Kidney glomerular epithelial cell (primary cell): ENCODE measurements at regions not wholly inside any gene's neighbourhood (a gene's known extent, or its start where the extent isn't known, plus 50 kb on each side); places are given as distances from the start of the nearest gene placed in this dataset.

ENCODE experiments used
- DNase-seq: peaks from one replicate; lab custom pipeline; 2025; lab: John Stamatoyannopoulos, UW

- DNase-seq = no peak
Observed at GRCh38 chr3:168307893-168308292, 212.2 kb upstream of the GOLIM4 start.

DNA sequence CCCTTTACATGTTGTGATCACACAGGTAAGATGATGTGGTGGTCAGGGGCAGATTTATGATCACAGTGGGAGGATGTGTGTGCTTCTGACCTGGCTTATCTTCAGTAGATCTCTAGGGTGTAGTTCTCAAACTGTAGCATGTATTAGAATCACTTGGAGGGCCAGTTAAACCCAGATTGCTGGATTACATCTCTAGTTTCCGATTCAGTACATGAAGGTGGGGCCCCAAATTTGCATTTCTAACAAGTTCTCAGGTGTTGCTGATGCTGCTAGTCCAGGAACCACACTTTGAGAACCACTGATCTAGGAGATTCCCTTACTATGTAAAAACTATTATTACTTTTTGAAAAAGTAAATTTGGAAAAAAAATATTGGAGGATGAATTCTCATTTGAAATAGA, 199.3 kb upstream of the GOLIM4 start:
- DNase-seq = no peak

GRCh38 chr3:168292296-168292695, 196.6 kb upstream of the GOLIM4 start:
- no peak for DNase-seq

DNA sequence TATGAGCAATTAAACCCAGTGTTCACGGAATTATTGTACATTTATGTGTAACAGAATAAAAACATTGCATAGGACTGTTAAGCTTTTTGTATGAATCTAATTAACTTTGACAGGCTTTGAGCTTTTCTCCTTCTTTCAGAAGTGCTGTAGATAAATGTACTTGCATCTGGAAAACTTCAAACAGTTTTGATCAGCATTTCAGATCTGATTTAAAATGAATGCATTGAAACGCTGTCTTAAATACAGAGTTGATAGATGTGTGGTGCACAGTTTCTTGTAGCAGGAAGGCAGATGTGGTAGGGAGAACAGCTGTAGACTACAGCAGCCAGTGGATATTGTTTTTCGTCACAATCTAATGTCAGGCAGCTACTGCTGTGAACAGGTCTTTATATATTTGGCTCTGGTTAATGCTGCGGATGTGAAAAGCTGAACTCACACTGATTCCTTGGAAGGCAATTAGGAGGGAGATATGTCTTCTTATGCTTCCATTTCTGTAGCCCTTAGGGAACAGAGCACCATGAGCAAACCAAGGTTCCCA, 193.8 kb upstream of the GOLIM4 start:
- DNase-seq = no peak

DNA sequence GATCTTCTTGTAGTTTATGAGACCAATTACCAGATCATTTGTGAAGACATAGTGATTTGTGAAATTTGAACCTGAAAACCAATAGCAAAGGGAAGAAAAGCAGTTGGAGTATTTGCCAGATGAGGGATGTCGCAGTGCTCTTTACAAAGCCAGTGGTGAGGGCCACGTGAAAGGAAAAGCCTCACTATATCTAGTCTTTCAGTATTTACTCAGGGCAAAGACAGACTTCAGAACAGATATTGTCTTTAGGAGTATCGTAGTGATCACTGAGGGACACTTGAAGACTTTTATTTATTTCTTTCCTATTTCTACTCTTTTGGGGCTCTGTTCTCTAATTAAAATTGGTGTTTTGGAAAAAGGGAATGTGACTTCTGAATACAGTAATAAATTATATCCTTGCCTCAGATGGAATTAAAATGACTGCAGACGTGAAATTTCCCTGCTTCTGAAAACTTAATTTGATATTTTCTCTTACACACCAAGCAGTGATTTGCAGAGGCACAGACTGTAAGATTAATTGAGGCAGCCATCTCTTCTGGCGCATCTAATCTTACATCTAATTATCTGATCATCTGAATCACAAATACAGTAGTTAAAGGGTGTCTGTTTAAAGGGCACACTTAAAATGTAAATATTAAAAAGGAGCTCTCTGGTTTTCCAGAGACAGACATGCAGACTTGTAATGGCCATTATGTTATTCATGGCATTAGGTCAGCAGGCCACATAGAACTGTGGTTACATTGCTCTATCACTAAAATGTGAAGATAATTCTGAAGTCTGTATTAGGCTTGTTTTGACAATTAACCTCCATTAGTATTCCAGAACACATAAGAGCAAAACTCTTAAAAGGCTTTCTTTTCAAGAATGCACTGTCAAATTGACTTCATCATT, 193.0 kb upstream of the GOLIM4 start:
- no peak for DNase-seq

- DNase-seq = no peak
Observed at GRCh38 chr3:168285506-168285905, 189.8 kb upstream of the GOLIM4 start.

DNA sequence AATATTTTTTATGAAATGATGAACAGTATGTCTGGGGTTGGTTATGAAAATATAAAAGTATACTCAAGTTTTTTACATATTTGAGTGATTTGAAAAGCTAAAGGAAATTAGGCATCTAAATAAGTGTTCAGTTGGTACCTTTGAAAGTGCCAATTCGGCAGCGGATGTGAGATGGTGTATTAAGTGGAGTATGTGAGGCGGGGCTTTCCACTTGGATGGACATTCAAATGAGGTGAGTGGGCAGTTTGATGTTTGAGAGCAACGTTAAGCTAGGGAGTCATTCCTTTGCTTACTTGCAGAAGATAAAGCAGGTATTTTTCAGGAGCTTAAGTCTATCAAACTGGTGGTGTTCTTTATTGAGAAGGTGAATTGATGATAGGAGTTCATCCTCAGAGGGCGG, 189.0 kb upstream of the GOLIM4 start:
- DNase-seq = no peak

GRCh38 chr3:168275662-168276061, 179.9 kb upstream of the GOLIM4 start:
- DNase-seq = no peak

DNA sequence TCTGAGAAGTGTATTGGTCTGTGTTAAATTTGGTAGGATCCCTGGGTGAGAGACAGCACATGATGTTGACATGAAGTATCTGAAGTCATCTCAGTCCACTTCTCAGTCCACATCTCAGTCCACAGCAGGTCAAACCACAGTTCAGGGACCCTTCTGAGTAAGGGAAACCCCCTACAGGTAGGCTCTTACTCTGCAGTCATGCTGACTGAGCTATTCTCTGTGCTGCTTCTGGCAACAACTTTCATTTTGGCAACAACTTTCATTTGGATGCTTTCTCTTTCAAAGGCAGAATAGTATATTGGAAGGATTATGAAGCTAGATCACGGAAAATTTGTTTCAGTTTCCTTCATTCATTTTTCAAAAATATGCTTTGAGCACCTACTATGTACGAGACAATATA, 178.2 kb upstream of the GOLIM4 start:
- DNase-seq = no peak

DNA sequence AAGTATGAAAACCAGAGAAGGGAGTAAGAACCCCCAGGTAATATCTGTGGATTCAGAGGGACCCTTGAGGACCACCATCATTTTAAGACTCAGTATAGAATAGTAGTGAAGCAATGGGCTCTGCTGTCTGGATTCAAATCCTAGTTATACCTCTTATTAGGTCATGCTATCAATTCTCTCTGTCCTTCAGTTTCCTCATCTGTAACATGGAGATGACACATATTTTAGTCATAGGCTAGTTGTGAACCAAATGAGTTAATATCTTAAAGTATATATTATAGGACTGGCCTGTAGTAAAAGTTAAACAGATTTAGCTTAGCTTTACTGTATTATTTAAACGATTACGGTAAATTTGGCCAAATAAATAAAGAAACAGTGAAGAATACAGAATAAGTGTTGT, 177.3 kb upstream of the GOLIM4 start:
- DNase-seq = no peak

DNA sequence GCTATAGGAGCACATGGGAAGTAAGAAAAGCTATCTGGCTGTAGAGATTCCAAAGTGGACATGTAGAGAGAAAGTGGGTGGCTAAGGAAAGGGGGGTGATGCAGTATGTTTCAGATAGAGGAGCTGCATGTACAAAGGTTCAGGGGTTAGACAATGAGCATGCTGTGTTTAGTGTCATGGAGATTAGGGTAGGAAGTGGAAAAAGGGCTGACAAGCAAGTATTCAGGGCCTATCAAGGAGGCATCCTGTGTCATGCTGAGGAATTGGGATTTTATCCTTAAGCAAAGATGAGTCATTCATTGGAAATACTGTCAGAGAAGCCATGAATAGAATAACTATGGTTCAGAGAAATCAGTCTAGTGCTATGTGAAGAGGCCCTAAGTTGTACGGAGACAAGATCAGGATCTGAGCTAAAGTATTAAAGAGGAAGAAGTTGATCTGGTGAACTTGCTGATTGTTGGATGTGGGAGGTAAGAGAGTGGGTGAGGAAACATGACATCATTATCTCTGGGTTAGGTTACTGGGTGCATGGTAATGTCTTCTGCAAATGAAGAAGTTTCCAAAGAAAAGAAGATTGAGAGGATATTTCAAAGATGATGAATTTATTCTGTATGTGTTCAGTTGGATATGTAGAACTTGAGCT, 176.7 kb upstream of the GOLIM4 start:
- no peak for DNase-seq

DNA sequence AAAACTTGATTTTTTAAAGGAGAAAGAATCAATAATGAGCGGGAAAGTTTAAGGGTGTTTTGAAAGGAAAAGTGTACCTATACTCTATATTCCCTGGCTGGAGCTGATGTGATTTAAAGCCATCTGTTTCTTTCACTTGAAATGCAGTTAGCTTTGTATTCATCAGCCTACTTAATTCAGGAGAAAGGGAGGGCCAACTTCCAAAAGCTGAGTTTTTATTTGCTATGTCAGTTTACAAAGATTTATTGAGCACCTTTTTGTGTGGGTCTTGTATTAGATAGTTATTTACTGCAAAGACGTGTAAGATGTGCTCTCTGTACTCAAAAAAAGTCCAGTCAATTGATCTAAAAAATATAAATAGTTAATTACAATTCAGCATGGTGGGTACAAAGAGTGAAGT, 176.2 kb upstream of the GOLIM4 start:
- no peak for DNase-seq

DNA sequence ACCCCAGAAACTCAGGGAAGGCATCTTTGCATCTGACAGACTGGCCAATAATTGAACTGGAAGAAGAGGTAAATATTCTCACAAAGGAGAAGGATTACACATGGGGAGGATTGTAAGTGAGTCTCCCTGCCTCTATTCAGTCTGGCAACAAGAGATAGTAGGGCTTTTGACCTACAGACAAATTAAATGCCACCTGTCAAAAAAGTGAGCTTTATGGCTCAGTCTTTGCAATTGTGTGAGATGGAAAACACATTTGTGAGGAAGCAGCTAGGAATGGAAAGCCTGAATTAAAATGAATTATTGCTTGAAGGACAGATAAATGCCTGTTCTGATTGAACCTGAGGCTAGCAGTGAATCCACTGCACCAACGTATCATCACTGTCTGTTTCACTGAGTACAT, 173.3 kb upstream of the GOLIM4 start:
- DNase-seq = no peak

DNA sequence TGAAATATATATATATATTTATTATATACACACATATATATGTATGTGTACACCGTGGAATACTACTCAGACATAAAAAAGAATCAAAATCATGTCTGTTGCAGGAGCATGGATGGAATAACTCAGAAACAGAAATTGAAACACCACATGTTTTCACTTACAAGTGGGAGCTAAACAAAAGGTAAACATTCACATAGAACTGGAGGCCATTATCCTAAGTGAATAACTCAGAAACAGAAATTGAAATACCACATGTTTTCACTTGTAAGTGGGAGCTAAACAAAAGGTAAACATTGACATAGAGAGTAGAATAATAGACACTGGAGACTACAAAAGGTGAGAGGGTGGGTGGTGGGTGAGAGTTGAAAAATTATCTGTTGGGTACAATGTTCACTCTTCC, 171.5 kb upstream of the GOLIM4 start:
- no peak for DNase-seq

DNA sequence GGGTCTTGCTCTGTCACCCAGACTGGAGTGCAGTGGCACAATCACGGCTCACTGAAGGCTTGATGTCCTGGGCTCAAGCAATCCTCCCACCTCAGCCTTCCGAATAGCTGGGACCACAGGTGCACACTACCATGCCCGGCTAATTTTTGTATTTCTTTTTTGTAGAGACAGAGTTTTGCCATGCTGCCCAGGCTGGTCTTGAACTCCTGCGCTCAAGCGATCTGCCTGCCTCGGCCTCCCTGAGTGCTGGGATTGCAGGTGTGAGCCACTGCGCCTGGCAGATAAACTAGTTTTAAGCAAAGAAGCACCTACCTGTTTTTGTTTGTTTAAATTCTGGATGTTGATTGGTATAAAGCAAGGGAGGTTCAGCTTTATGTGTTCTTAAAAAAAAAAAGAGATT, 170.6 kb upstream of the GOLIM4 start:
- DNase-seq = no peak

DNA sequence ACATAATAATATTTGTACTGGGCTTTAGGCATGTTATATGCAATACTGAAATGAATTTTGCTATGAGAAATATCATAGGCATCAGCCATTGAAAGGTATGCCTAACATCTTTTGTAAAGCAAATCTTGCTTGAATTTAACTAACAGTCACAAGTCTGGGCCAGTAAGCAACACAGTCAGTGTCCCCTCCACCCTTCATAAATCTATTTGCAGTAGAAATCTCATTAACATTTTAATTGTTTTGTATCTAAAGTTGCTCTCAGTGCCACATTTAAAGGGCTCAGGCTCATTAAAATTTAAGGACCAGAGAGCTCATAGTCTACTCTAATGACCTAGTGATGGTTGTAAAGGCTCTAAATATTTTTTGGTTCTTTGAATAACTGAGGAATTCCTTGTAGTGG, 167.2 kb upstream of the GOLIM4 start:
- no peak for DNase-seq

GRCh38 chr3:168260859-168261258, 165.1 kb upstream of the GOLIM4 start:
- DNase-seq = no peak

DNA sequence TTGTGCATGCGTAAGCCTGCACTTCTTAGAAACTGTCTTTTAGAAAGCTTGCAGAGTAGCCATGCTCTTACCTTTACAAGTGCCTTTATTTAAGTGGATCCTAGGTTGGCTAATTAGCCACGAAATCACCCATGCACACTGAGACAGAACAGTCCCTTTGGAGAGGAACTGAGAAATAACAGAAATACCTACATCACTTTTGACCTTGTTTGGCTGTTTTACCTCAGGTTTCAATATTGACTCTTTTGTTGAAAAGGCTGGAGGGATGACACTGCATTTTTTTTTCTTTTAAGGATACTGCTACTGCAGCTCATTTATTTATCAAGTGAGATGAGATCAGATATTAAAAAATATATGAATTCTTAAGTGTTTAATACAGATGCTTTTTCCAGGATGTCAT, 155.6 kb upstream of the GOLIM4 start:
- no peak for DNase-seq

GRCh38 chr3:168250415-168250861, 154.7 kb upstream of the GOLIM4 start:
- DNase-seq = peak; percentile 4

DNA sequence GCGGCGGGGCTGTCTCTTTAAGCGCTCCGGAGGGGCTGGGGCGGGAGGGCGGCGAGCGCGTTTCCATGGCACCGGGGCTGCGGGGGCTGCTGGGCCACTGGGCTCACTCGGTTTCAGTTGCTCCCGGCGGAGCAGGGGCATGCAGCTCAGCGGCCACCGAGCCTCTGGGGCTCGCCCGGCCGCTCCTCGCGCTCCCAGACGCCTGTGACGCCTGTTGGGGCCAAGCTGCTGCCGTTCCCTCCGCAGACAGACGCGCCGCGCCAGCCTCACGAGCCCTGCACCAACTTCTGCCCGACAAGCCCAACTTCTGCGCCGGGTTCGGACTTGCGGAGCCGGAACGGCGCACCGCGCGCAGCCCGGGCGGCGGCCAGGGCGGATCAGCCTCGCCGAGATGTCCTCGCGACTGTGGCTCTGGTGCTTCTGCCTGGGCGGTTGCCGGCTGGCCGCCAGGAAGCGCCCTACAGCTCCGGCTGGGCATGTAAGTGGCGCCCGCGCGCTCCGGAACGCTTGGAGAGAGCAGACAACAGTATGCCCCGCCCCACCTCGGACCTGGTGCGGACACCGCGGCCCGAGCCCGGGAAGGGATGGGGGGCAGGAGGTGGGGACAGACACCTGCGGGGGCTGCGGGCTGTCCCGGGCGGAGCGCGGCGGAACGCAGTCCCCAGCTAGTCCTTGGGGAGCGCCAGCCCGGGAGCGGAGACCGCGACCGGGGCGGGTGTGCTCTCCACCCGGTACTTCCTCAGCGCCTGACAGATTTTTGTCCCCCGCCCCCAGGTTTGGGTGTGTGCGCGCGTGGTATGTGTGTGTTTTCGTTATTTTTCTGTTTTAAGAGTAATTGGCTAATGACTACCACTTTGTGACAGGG, 154.1 kb upstream of the GOLIM4 start:
- peak; percentile 80 for DNase-seq

DNA sequence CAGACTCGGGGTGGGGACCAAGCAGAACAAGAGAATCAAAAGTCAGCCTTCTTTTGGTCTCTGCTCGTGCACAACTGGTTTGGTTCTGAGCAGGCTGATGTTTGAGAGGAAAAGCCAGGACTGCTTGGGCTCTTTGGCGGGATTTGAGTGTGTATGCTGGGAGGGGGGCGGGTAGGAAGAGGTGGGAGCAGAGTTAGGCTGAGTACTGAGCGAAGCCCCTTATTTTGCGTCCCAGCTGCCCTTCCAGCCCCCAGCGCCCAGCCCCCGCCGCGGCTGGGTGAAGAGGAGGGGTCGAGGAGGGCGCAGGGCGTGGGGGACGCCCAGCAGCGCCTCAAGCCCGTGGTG, 153.5 kb upstream of the GOLIM4 start:
- DNase-seq = no peak

- DNase-seq = no peak
Observed at GRCh38 chr3:168248383-168249204, 152.9 kb upstream of the GOLIM4 start.
